A549 (cell line): ENCODE measurements at regions not wholly inside any gene's neighbourhood (a gene's known extent, or its start where the extent isn't known, plus 50 kb on each side); places are given as distances from the start of the nearest gene placed in this dataset.

Experiments
- ATAC-seq, 2 experiments: fragments of 200-7000 bp in 1 of 2; fragments of >200 bp in 1 of 2; cut with Nextera tagmentation in 1 of 2; cut with Tn5 transposase in 1 of 2; 3 replicates each; pipeline versions ENCODE4 v1.8.0 to v1.9.1; 2018 to 2020; ENCODE audit warnings: mild to moderate bottlenecking in 1 of 2, moderate library complexity in 1 of 2
- CTCF ChIA-PET: fragments of 300-600 bp; sonication (Branson Sonifier 250); formaldehyde crosslinking; extraction: SDS; loops from one replicate; lab custom pipeline; 2021; ENCODE audit warnings: antibody characterized with exemption, inconsistent platforms; lab: Yijun Ruan, JAX
- POLR2A ChIA-PET: fragments of 350-600 bp; formaldehyde crosslinking; extraction: SDS; loops from one replicate; lab custom pipeline; 2021; ENCODE audit warnings: antibody characterized with exemption, inconsistent platforms; lab: Yijun Ruan, JAX
- DNase-seq, 2 experiments: peaks; one replicate each; pipeline versions ENCODE4 v3.0.0 to v3.0.0-alpha.2; 2011 to 2016; ENCODE audit warnings: low read depth in 1 of 2, low spot score in 1 of 2
- FAIRE-seq: peaks from 2 replicates; lab custom pipeline; 2011; peaks lifted over from hg19 to GRCh38; lab: Jason Lieb, UNC
- H3K27ac ChIP-seq, 2 experiments: fragments of >200 bp; sonication (Bioruptor Twin); formaldehyde crosslinking; 3 replicates each; pipeline ENCODE4 v1.5.1; 2016 to 2017
- H3K4me1 ChIP-seq: fragments of >200 bp; sonication (Bioruptor Twin); formaldehyde crosslinking; 3 replicates; pipeline ENCODE4 v1.6.1; 2016
- H3K4me2 ChIP-seq: fragments of >200 bp; sonication (Bioruptor Twin); formaldehyde crosslinking; 3 replicates; pipeline ENCODE4 v1.6.1; 2016
- H3K4me3 ChIP-seq: fragments of >200 bp; sonication (Bioruptor Twin); formaldehyde crosslinking; 3 replicates; pipeline ENCODE4 v1.5.1; 2016
- H3K9me3 ChIP-seq: fragments of >200 bp; sonication (Bioruptor Twin); formaldehyde crosslinking; 3 replicates; pipeline ENCODE4 v1.6.1; 2016
- BCL3 ChIP-seq: fragments of >200 bp; sonication (Bioruptor Twin); formaldehyde crosslinking; IDR thresholded peaks from 3 replicates; pipeline ENCODE4 v1.6.1; 2016
- BHLHE40 ChIP-seq: IDR thresholded peaks from 2 replicates; pipeline ENCODE4 v1.6.1; 2012; ENCODE audit warnings: low read depth, low read length, inconsistent platforms
- CBX2 ChIP-seq: fragments of 200-600 bp; sonication (generic); IDR thresholded peaks from 2 replicates; pipeline ENCODE4 v1.6.1; 2016; ENCODE audit warnings: low read depth, mild to moderate bottlenecking, borderline replicate concordance
- CBX8 ChIP-seq: fragments of 200-600 bp; sonication (generic); IDR thresholded peaks from 2 replicates; pipeline ENCODE4 v1.6.1; 2016
- EHF ChIP-seq: fragments of 250-450 bp; sonication (Bioruptor Pico); IDR thresholded peaks from 2 replicates; pipeline ENCODE4 v1.5.0; 2020; ENCODE audit warnings: mild to moderate bottlenecking
- EP300 ChIP-seq, 2 experiments: fragments of >200 bp; sonication (Bioruptor Twin); formaldehyde crosslinking; IDR thresholded peaks; 2 replicates in 1 of 2; 3 replicates in 1 of 2; pipeline ENCODE4 v1.6.1; 2016 to 2017
- FOSB ChIP-seq: fragments of 250-450 bp; sonication (Bioruptor Pico); IDR thresholded peaks from 2 replicates; pipeline ENCODE4 v1.5.0; 2020; ENCODE audit warnings: mild to moderate bottlenecking, moderate library complexity
- FOXS1 ChIP-seq: fragments of 250-450 bp; sonication (Bioruptor Pico); IDR thresholded peaks from 2 replicates; pipeline ENCODE4 v1.5.0; 2020; ENCODE audit warnings: mild to moderate bottlenecking, moderate library complexity
- HEYL ChIP-seq: fragments of 250-450 bp; sonication (Bioruptor Pico); IDR thresholded peaks from 2 replicates; pipeline ENCODE4 v1.8.0; 2021; ENCODE audit warnings: mild to moderate bottlenecking, moderate library complexity
- HOXB5 ChIP-seq: fragments of 250-450 bp; sonication (Bioruptor Pico); IDR thresholded peaks from 2 replicates; pipeline ENCODE4 v1.5.0; 2020; ENCODE audit warnings: mild to moderate bottlenecking, moderate library complexity
- JUN ChIP-seq, 2 experiments: fragments of >200 bp; sonication (Bioruptor Twin); formaldehyde crosslinking; IDR thresholded peaks; 2 replicates in 1 of 2; 3 replicates in 1 of 2; pipeline ENCODE4 v1.6.1; 2016 to 2017
- MAX ChIP-seq: IDR thresholded peaks from 2 replicates; pipeline ENCODE4 v1.6.1; 2012
- MAZ ChIP-seq: fragments of 150-350 bp; IDR thresholded peaks from 2 replicates; pipeline ENCODE4 v1.6.1; 2014; ENCODE audit warnings: antibody characterized with exemption, low read depth, low read length, borderline replicate concordance
- NPAS2 ChIP-seq: fragments of 250-450 bp; sonication (Bioruptor Pico); IDR thresholded peaks from 2 replicates; pipeline ENCODE4 v1.8.0; 2022; ENCODE audit warnings: mild to moderate bottlenecking, moderate library complexity, borderline replicate concordance
- PBX3 ChIP-seq: IDR thresholded peaks from 2 replicates; pipeline ENCODE4 v1.6.1; 2012
- PHF8 ChIP-seq: fragments of 200-600 bp; sonication (generic); IDR thresholded peaks from 2 replicates; pipeline ENCODE4 v1.6.1; 2016; ENCODE audit warnings: low read depth, mild to moderate bottlenecking, antibody characterized with exemption, moderate library complexity, borderline replicate concordance
- RAD21 ChIP-seq, 2 experiments: fragments of >200 bp in 1 of 2; sonication (Bioruptor Twin) in 1 of 2; formaldehyde crosslinking in 1 of 2; IDR thresholded peaks in 1 of 2; conservative IDR thresholded peaks in 1 of 2; 2 replicates in 1 of 2; 3 replicates in 1 of 2; pipeline ENCODE4 v1.6.1; 2012 to 2018; ENCODE audit warnings: inconsistent platforms in 1 of 2
- TP53 ChIP-seq: fragments of 250-450 bp; sonication (Bioruptor Pico); IDR thresholded peaks from 2 replicates; pipeline ENCODE4 v1.5.0; 2021; ENCODE audit warnings: mild to moderate bottlenecking, moderate library complexity
- ZC3H11A ChIP-seq: fragments of 450-650 bp; IDR thresholded peaks from 2 replicates; pipeline ENCODE4 v1.6.1; 2014; ENCODE audit warnings: antibody characterized with exemption, mild to moderate bottlenecking
- ZNF302 ChIP-seq: fragments of 250-450 bp; sonication (Bioruptor Pico); IDR thresholded peaks from 2 replicates; pipeline ENCODE4 v1.9.0; 2021; ENCODE audit warnings: inconsistent platforms, mild to moderate bottlenecking, moderate library complexity
- WGBS: methylation state at CpG from one replicate; pipeline ENCODE4 v1.1.6; 2017; ENCODE audit errors: missing lambda C conversion rate; 5-methylcytosine and 5-hydroxymethylcytosine counted together

GRCh38 chr10:29877793-29878491 lies 181.4 kb downstream of the JCAD start:
- no peak overlapping the region for H3K4me2 ChIP-seq
- ChIA-PET CTCF (interaction anchor here (1.0 kb wide), 1 partner anchor 288 kb away, joined by 3 read pairs; no protein-coding TSS in a partner anchor), POLR2A (no interaction called here)
- DNase-seq = no peak
- no peak overlapping the region for H3K27ac ChIP-seq
- no peak overlapping the region for H3K4me3 ChIP-seq
- WGBS = 84% methylated on average over 12 of the region's 12 CpGs
- no peak for TF ChIP-seq JUN (IDR thresholded peaks at IDR 0.05)
- no peak for TF ChIP-seq NPAS2 (CRISPR knock-in tag)
- TF ChIP-seq MAZ = no peak
- no peak for TF ChIP-seq CBX8
- TF ChIP-seq HOXB5 (CRISPR knock-in tag) = no peak
- TF ChIP-seq EHF (CRISPR knock-in tag) = no peak
- no peak for TF ChIP-seq CBX2
- TF ChIP-seq MAX = no peak
- TF ChIP-seq ZC3H11A = no peak
- TF ChIP-seq RAD21 (conservative IDR thresholded peaks at IDR 0.05 in 1 of 2, IDR thresholded peaks at IDR 0.05 in 1 of 2) = no peak
- TF ChIP-seq EP300 (IDR thresholded peaks at IDR 0.05) = no peak
- no peak for TF ChIP-seq FOXS1 (CRISPR knock-in tag)
- TF ChIP-seq PBX3 = no peak
- TF ChIP-seq BHLHE40 = no peak
- TF ChIP-seq PHF8 = no peak
- TF ChIP-seq HEYL (CRISPR knock-in tag) = no peak
- no peaks in the 10 kb centered on the region for H3K9me3 ChIP-seq
- no peak for ATAC-seq
- FAIRE-seq = no peak
- no peaks in the 10 kb centered on the region for H3K4me1 ChIP-seq

GRCh38 chr10:29876008-29876555 lies 183.3 kb downstream of the JCAD start:
- WGBS = 72% methylated on average over 10 of the region's 10 CpGs

GRCh38 chr10:29874606-29875269 lies 184.6 kb downstream of the JCAD start:
- DNase-seq (no peak), FAIRE-seq (no peak), ATAC-seq (no peak)
- Histone ChIP-seq H3K9me3 (no peaks in the 10 kb centered on the region), H3K4me3 (no peak overlapping the region), H3K27ac (no peak overlapping the region), H3K4me2 (no peak overlapping the region), H3K4me1 (no peaks in the 10 kb centered on the region)
- POLR2A ChIA-PET = no interaction called here
- CTCF ChIA-PET = interaction anchor here (2.0 kb wide), 1 partner anchor 16 kb away, joined by 9 read pairs; no protein-coding TSS in a partner anchor
- WGBS = 79% methylated on average over 8 of the region's 8 CpGs
- TF ChIP-seq FOSB (CRISPR knock-in tag) (no peak), TP53 (CRISPR knock-in tag) (no peak), ZNF302 (CRISPR knock-in tag) (no peak), JUN (IDR thresholded peaks at IDR 0.05) (no peak)

More at GRCh38 chr10:29876008-29876555, 183.3 kb downstream of the JCAD start:
- no peak overlapping the region for H3K27ac ChIP-seq
- H3K4me3 ChIP-seq = no peak overlapping the region
- POLR2A ChIA-PET = no interaction called here
- CTCF ChIA-PET = interaction anchor here (1.4 to 2.0 kb wide), 3 partner anchors 9 to 18 kb away, joined by 3 to 9 read pairs (median 5); no protein-coding TSS in a partner anchor
- ATAC-seq = no peak
- no peaks in the 10 kb centered on the region for H3K4me1 ChIP-seq
- DNase-seq = no peak
- FAIRE-seq = no peak
- no peak for TF ChIP-seq BCL3
- H3K4me2 ChIP-seq = no peak overlapping the region
- no peaks in the 10 kb centered on the region for H3K9me3 ChIP-seq
